ENCODE measurements at regions not wholly inside any gene's neighbourhood (a gene's known extent, or its start where the extent isn't known, plus 50 kb on each side); places are given as distances from the start of the nearest gene placed in this dataset.

DNA sequence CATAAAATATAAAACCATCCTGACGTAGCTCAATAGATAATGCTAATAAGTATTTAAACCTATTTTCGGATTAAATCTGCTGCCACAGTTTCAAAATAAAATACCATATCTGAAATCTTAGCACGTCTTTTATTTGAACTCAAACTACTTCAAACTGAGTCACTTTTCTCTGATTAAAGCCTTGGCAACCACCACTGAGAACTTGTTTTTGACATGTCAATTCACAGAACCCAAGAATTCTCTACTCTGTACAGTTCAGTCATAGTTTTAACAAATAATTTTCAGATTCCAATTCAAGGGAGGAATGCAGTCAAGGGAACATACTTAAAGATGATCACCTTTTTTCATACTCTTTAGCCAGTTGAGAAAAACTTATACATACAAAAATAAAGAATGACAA, 643.2 kb downstream of the KCNT2 start:
- TF ChIP-seq CTCF (IDR thresholded peaks at IDR 0.05) (no peak), POLR2A (IDR thresholded peaks at IDR 0.05) (no peak)
